ENCODE measurements at regions not wholly inside any gene's neighbourhood (a gene's known extent, or its start where the extent isn't known, plus 50 kb on each side); places are given as distances from the start of the nearest gene placed in this dataset.
"Not testable (repeated sequence)": the region's sequence is repeated elsewhere in the genome, so short reads cannot be mapped to it uniquely, and the experiment has no call there.

DNA sequence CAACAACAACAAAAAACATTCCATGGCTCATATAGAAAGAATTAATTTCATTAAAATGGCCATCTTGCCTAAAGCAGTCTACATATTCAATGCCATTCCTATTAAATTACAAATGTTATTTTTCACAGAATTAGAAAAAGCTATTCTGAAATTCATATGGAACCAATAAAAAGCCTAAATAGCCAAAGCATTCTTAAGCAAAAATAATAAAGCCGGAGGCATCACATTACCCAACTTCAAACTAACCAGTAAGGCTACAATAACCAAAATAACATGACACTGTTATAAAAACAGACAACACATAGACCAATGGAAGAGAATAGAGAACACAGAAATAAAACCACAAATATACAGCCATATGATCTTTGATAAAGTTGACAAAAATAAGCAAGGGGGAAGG, 330.4 kb downstream of the KIF20B start:
- H3K9me3 Mint-ChIP-seq = peaks cover 26% of the 10 kb centered on the region
- Histone ChIP-seq H3K36me3 (ENCODE audit: control insufficient read depth, insufficient read depth, low read length) (no peaks in the 10 kb centered on the region), H3K4me1 (ENCODE audit: control insufficient read depth, insufficient read depth, low read length) (no peaks in the 10 kb centered on the region), H3K27ac (ENCODE audit: low read depth, low read length) (no peak overlapping the region), H3K9ac (ENCODE audit: extremely low read depth, low read length, poor library complexity, severe bottlenecking) (no peak overlapping the region), H3K9me3 (ENCODE audit: control insufficient read depth, low read length) (peaks cover 27% of the 10 kb centered on the region), H3K27me3 (ENCODE audit: control insufficient read depth, insufficient read depth, low read length, poor library complexity, severe bottlenecking) (no peaks in the 10 kb centered on the region), H3K4me3 (ENCODE audit: low read length) (no peak overlapping the region)
- H3K4me3 Mint-ChIP-seq = no peak overlapping the region
- WGBS, 2 experiments (ENCODE audit: insufficient coverage in 1 of 2, insufficient read length in 1 of 2) = 81% methylated on average over 1 of the region's 1 CpG; no CpG with 5 or more reads in 1 of the 2 experiments
- TF ChIP-seq, protein P1, sequence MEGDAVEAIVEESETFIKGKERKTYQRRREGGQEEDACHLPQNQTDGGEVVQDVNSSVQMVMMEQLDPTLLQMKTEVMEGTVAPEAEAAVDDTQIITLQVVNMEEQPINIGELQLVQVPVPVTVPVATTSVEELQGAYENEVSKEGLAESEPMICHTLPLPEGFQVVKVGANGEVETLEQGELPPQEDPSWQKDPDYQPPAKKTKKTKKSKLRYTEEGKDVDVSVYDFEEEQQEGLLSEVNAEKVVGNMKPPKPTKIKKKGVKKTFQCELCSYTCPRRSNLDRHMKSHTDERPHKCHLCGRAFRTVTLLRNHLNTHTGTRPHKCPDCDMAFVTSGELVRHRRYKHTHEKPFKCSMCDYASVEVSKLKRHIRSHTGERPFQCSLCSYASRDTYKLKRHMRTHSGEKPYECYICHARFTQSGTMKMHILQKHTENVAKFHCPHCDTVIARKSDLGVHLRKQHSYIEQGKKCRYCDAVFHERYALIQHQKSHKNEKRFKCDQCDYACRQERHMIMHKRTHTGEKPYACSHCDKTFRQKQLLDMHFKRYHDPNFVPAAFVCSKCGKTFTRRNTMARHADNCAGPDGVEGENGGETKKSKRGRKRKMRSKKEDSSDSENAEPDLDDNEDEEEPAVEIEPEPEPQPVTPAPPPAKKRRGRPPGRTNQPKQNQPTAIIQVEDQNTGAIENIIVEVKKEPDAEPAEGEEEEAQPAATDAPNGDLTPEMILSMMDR (conservative IDR thresholded peaks at IDR 0.05) = no peak
- no peaks in the 10 kb centered on the region for H3K27me3 Mint-ChIP-seq (ENCODE audit: insufficient read depth)
- H3K36me3 Mint-ChIP-seq (ENCODE audit: low read depth) = peaks cover 2% of the 10 kb centered on the region
- no peak for DNase-seq
- no peak overlapping the region for H3K27ac Mint-ChIP-seq
- H3K4me1 Mint-ChIP-seq = no peaks in the 10 kb centered on the region

DNA sequence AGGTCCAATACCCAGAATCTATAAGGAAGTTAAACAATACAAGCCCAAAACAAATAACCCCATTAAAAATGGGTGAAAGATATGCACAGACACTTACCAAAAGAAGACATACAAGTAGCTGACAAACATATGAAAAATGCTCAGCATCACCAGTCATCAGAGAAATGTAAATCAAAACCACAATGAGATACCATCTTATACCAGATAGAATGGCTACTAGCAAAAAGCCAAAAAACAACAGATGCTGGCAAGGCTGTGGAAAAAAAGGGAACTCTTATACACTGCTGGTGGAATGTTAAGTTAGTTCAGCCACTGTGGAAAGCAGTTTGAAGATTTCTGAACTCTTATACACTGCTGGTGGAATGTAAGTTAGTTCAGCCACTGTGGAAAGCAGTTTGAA, 331.1 kb downstream of the KIF20B start:
- no peak overlapping the region for H3K27ac Mint-ChIP-seq
- TF ChIP-seq, protein P1 (conservative IDR thresholded peaks at IDR 0.05) = no peak
- H3K36me3 Mint-ChIP-seq (ENCODE audit: low read depth) = peaks cover 2% of the 10 kb centered on the region
- H3K4me3 Mint-ChIP-seq = no peak overlapping the region
- H3K9me3 Mint-ChIP-seq = peaks cover 19% of the 10 kb centered on the region
- peaks cover 20% of the 10 kb centered on the region for H3K9me3 ChIP-seq (ENCODE audit: control insufficient read depth, low read length)
- no peak overlapping the region for H3K9ac ChIP-seq (ENCODE audit: extremely low read depth, low read length, poor library complexity, severe bottlenecking)
- no peaks in the 10 kb centered on the region for H3K27me3 Mint-ChIP-seq (ENCODE audit: insufficient read depth)
- H3K27me3 ChIP-seq (ENCODE audit: control insufficient read depth, insufficient read depth, low read length, poor library complexity, severe bottlenecking) = no peaks in the 10 kb centered on the region
- no peaks in the 10 kb centered on the region for H3K36me3 ChIP-seq (ENCODE audit: control insufficient read depth, insufficient read depth, low read length)
- H3K4me1 ChIP-seq (ENCODE audit: control insufficient read depth, insufficient read depth, low read length) = no peaks in the 10 kb centered on the region
- H3K4me1 Mint-ChIP-seq = no peaks in the 10 kb centered on the region
- no peak overlapping the region for H3K27ac ChIP-seq (ENCODE audit: low read depth, low read length)
- no peak for DNase-seq
- H3K4me3 ChIP-seq (ENCODE audit: low read length) = no peak overlapping the region

DNA sequence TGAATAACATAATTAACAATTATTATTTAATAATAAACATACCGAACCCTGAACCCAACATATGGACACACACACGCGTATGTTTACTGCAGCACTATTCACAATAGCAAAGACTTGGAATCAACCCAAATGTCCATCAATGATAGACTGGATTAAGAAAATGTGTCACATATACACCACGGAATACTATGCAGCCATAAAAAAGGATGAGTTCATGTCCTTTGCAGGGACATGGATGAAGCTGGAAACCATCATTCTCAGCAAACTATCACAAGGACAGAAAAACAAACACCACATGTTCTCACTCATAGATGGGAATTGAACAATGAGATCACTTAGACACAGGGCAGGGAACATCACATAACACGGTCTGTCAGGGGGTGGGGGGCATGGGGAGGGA, 333.5 kb downstream of the KIF20B start:
- DNase-seq; H3K4me3 Mint-ChIP-seq; H3K27me3 Mint-ChIP-seq (ENCODE audit: insufficient read depth); H3K9me3 ChIP-seq (ENCODE audit: control insufficient read depth, low read length); H3K4me1 ChIP-seq (ENCODE audit: control insufficient read depth, insufficient read depth, low read length); H3K27ac Mint-ChIP-seq; H3K27ac ChIP-seq (ENCODE audit: low read depth, low read length); H3K4me3 ChIP-seq (ENCODE audit: low read length); H3K36me3 Mint-ChIP-seq (ENCODE audit: low read depth); H3K4me1 Mint-ChIP-seq; H3K27me3 ChIP-seq (ENCODE audit: control insufficient read depth, insufficient read depth, low read length, poor library complexity, severe bottlenecking); H3K36me3 ChIP-seq (ENCODE audit: control insufficient read depth, insufficient read depth, low read length); H3K9ac ChIP-seq (ENCODE audit: extremely low read depth, low read length, poor library complexity, severe bottlenecking): not testable (repeated sequence)
- 93 to 100% methylated on average over 1 to 4 of the region's 5 CpGs for WGBS, 2 experiments (ENCODE audit: insufficient coverage in 1 of 2, insufficient read length in 1 of 2)
- peaks cover 11% of the 10 kb centered on the region for H3K9me3 Mint-ChIP-seq

DNA sequence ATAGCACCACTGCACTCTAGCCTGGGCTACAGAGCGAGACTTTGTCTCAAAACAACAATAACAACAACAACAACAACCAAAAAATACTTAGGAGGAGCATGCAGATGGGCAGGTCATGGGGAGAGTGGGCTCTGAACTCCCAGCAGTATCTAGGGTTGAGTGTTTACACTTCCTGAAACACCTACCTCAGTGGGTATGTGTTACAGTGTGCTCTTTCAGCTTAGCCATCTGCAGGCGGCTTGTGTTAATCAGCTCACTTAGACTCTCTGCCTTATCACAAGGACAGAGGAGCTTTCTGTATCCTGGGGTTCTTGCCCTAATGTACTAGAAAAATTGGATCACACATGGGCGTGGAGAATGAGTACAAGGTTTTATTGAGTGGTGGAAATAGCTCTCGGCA, 340.2 kb downstream of the KIF20B start:
- Histone ChIP-seq H3K27me3 (ENCODE audit: control insufficient read depth, insufficient read depth, low read length, poor library complexity, severe bottlenecking) (no peaks in the 10 kb centered on the region), H3K4me3 (ENCODE audit: low read length) (no peak overlapping the region), H3K4me1 (ENCODE audit: control insufficient read depth, insufficient read depth, low read length) (no peaks in the 10 kb centered on the region), H3K27ac (ENCODE audit: low read depth, low read length) (no peak overlapping the region), H3K9ac (ENCODE audit: extremely low read depth, low read length, poor library complexity, severe bottlenecking) (no peak overlapping the region), H3K9me3 (ENCODE audit: control insufficient read depth, low read length) (no peaks in the 10 kb centered on the region), H3K36me3 (ENCODE audit: control insufficient read depth, insufficient read depth, low read length) (no peaks in the 10 kb centered on the region)
- WGBS, 2 experiments (ENCODE audit: insufficient coverage in 1 of 2, insufficient read length in 1 of 2) = 86 to 91% methylated on average over 1 to 4 of the region's 4 CpGs
- no peak overlapping the region for H3K27ac Mint-ChIP-seq
- no peaks in the 10 kb centered on the region for H3K36me3 Mint-ChIP-seq (ENCODE audit: low read depth)
- no peaks in the 10 kb centered on the region for H3K27me3 Mint-ChIP-seq (ENCODE audit: insufficient read depth)
- no peaks in the 10 kb centered on the region for H3K9me3 Mint-ChIP-seq
- H3K4me1 Mint-ChIP-seq = peaks cover 6% of the 10 kb centered on the region
- H3K4me3 Mint-ChIP-seq = no peak overlapping the region
- TF ChIP-seq, protein P1 (conservative IDR thresholded peaks at IDR 0.05) = no peak
- DNase-seq = no peak
